GM18505 (cell line): ENCODE measurements at regions not wholly inside any gene's neighbourhood (a gene's known extent, or its start where the extent isn't known, plus 50 kb on each side); places are given as distances from the start of the nearest gene placed in this dataset.

Experiments
- ATAC-seq: cut with Tn5 transposase; IDR thresholded peaks from one replicate; pipeline ENCODE4 v1.9.1; 2021; ENCODE audit not compliant: unreplicated experiment
- POLR2A ChIP-seq: IDR thresholded peaks from 4 replicates; pipeline ENCODE4 v1.6.1; 2011; ENCODE audit warnings: borderline replicate concordance; ENCODE audit not compliant: insufficient read depth, insufficient read length; ENCODE audit errors: extremely low read depth

- ATAC-seq = no peak
- TF ChIP-seq POLR2A = no peak
Observed at GRCh38 chr11:15765530-15765929, 590.8 kb downstream of the SOX6 start.

GRCh38 chr11:15768321-15768720, 588.0 kb downstream of the SOX6 start:
- TF ChIP-seq POLR2A = no peak
- no peak for ATAC-seq

GRCh38 chr11:15769203-15769602, 587.1 kb downstream of the SOX6 start:
- no peak for TF ChIP-seq POLR2A
- no peak for ATAC-seq

GRCh38 chr11:15770798-15771414, 585.4 kb downstream of the SOX6 start:
- TF ChIP-seq POLR2A = no peak
- ATAC-seq = no peak

- ATAC-seq = no peak
Observed at GRCh38 chr11:15772547-15772946, 583.8 kb downstream of the SOX6 start.

GRCh38 chr11:15772981-15773380, 583.4 kb downstream of the SOX6 start:
- ATAC-seq = no peak
- no peak for TF ChIP-seq POLR2A

More at GRCh38 chr11:15772547-15772946, 583.8 kb downstream of the SOX6 start:
- no peak for TF ChIP-seq POLR2A

- no peak for TF ChIP-seq POLR2A
- no peak for ATAC-seq
Observed at GRCh38 chr11:15773476-15774387, 582.6 kb downstream of the SOX6 start.

- ATAC-seq = no peak
- no peak for TF ChIP-seq POLR2A
Observed at GRCh38 chr11:15774388-15774939, 581.9 kb downstream of the SOX6 start.

GRCh38 chr11:15775015-15775541, 581.3 kb downstream of the SOX6 start:
- no peak for TF ChIP-seq POLR2A
- no peak for ATAC-seq

GRCh38 chr11:15775797-15776196, 580.5 kb downstream of the SOX6 start:
- no peak for ATAC-seq

GRCh38 chr11:15776366-15776765, 580.0 kb downstream of the SOX6 start:
- TF ChIP-seq POLR2A = no peak
- ATAC-seq = no peak

More at GRCh38 chr11:15775797-15776196, 580.5 kb downstream of the SOX6 start:
- TF ChIP-seq POLR2A = no peak

- ATAC-seq = no peak
- TF ChIP-seq POLR2A = no peak
Observed at GRCh38 chr11:15779518-15779917, 576.8 kb downstream of the SOX6 start.

GRCh38 chr11:15780382-15780781, 576.0 kb downstream of the SOX6 start:
- no peak for ATAC-seq
- TF ChIP-seq POLR2A = no peak
